Panc1 (cell line): ENCODE measurements at regions not wholly inside any gene's neighbourhood (a gene's known extent, or its start where the extent isn't known, plus 50 kb on each side); places are given as distances from the start of the nearest gene placed in this dataset.

Experiments
- ATAC-seq: fragments of 200-7000 bp; cut with Tn5 transposase; 2 replicates; pipeline ENCODE4 v1.9.1; 2020; ENCODE audit warnings: mild to moderate bottlenecking, moderate library complexity
- BruUV-seq: library from RNA; stranded (reverse); fragments of 400-500 nt; replicated peaks from 2 replicates; lab custom pipeline; 2021; lab: Mats Ljungman, UMichigan
- CTCF ChIA-PET: fragments of 300-600 bp; sonication (Branson Sonifier 250); formaldehyde crosslinking; loops from one replicate; lab custom pipeline; 2022; ENCODE audit warnings: antibody characterized with exemption; lab: Charles Lee
- POLR2A ChIA-PET: fragments of 300-600 bp; sonication (Branson Sonifier 250); formaldehyde crosslinking; loops from one replicate; lab custom pipeline; 2022; ENCODE audit warnings: antibody characterized with exemption; lab: Charles Lee
- DNase-seq: peaks from one replicate; pipeline ENCODE4 v3.0.0-alpha.2; 2010; ENCODE audit warnings: low read depth, low spot score
- H3K27ac ChIP-seq: 2 replicates; pipeline ENCODE4 v1.5.1; 2011; ENCODE audit warnings: mild to moderate bottlenecking, low read length, inconsistent platforms
- H3K27me3 ChIP-seq: fragments of 200-500 bp; sonication (Bioruptor generic); 2 replicates; pipeline ENCODE4 v1.6.0; 2014; ENCODE audit warnings: low read length, inconsistent platforms; ENCODE audit not compliant: control insufficient read depth, insufficient read depth
- H3K36me3 ChIP-seq: fragments of 200-500 bp; sonication (Bioruptor generic); 2 replicates; pipeline ENCODE4 v1.5.1; 2014; ENCODE audit warnings: inconsistent platforms, mild to moderate bottlenecking, low read length, moderate library complexity; ENCODE audit not compliant: control insufficient read depth, insufficient read depth
- H3K4me1 ChIP-seq: 2 replicates; pipeline ENCODE4 v1.5.1; 2011; ENCODE audit warnings: inconsistent platforms, mild to moderate bottlenecking, low read length, moderate library complexity; ENCODE audit not compliant: control insufficient read depth, insufficient read depth
- H3K4me3 ChIP-seq, 2 experiments: 2 replicates each; pipeline ENCODE4 v1.5.1; 2011 to 2012; ENCODE audit warnings: low read depth in 2 of 2, low read length in 2 of 2, mild to moderate bottlenecking in 2 of 2, inconsistent platforms in 1 of 2, moderate library complexity in 1 of 2
- H3K9me3 ChIP-seq: fragments of 200-500 bp; sonication (Bioruptor generic); 2 replicates; pipeline ENCODE4 v1.5.1; 2014; ENCODE audit warnings: low read depth, mild to moderate bottlenecking, inconsistent platforms, low read length, moderate library complexity; ENCODE audit not compliant: control insufficient read depth, insufficient read depth
- POLR2AphosphoS5 ChIP-seq: IDR thresholded peaks from 2 replicates; pipeline ENCODE4 v1.6.1; 2012; ENCODE audit warnings: mild to moderate bottlenecking, low read depth, low read length, moderate library complexity
- SIN3A ChIP-seq: IDR thresholded peaks from 2 replicates; pipeline ENCODE4 v1.6.1; 2012; ENCODE audit warnings: low read depth, mild to moderate bottlenecking, low read length, moderate library complexity, borderline replicate concordance; ENCODE audit not compliant: insufficient read depth
- TCF7L2 ChIP-seq: IDR thresholded peaks from 2 replicates; pipeline ENCODE4 v1.6.1; 2011; ENCODE audit warnings: mild to moderate bottlenecking, low read depth, low read length, inconsistent platforms
- in situ Hi-C: cut with HindIII; loops from 2 replicates; pipeline ENCODE4 v1.10.0; 2016; ENCODE audit warnings: low sequenced_read_pairs, low pct_unique_long_range_greater_than_20kb
- intact Hi-C: fragments of 100-400 bp; cut with micrococcal nuclease; formaldehyde crosslinking; loops from one replicate; pipeline ENCODE4 v1.10.0; 2022; ENCODE audit not compliant: unreplicated experiment
- TF ChIP-seq, protein P1 (sequence below), 2 experiments: IDR thresholded peaks; 2 replicates each; pipeline ENCODE4 v1.6.1; 2011 to 2012; ENCODE audit warnings: low read depth in 2 of 2, control low read depth in 1 of 2, low read length in 1 of 2, mild to moderate bottlenecking in 1 of 2, moderate library complexity in 1 of 2; ENCODE audit not compliant: insufficient read depth in 1 of 2
- TF ChIP-seq, protein P2 (sequence below): fragments of 450-650 bp; IDR thresholded peaks from 2 replicates; pipeline ENCODE4 v1.5.1; 2017; ENCODE audit warnings: mild to moderate bottlenecking

DNA sequence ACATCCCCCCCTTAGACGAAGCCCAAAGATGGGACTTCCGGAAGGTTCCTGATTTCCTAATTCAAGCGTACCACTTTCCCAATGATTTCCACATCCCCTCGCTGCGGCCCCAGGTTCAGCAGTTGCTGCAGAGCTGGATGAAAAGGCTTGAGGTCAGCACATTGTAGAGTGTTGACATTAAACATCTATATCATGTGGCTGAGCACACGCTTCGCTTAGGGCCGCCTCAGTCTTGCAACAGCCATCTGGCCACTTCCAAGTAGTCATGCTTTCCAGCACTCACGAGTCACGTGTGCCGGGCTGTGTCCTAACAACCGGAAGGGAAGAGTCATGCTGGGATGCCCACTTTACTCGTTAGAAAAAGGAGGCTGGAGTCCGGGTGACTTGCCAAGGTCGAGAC is 340.6 kb upstream of the IRX4 start:
- Histone ChIP-seq H3K9me3 (no peaks in the 10 kb centered on the region), H3K4me1 (no peaks in the 10 kb centered on the region), H3K27ac (no peak overlapping the region), H3K36me3 (no peaks in the 10 kb centered on the region), H3K4me3 (no peak overlapping the region), H3K27me3 (peaks cover 2% of the 10 kb centered on the region; the same call in 1 of the 2 replicates)
- TF ChIP-seq SIN3A (no peak), TCF7L2 (no peak), POLR2AphosphoS5 (no peak)
- TF ChIP-seq, protein P1, sequence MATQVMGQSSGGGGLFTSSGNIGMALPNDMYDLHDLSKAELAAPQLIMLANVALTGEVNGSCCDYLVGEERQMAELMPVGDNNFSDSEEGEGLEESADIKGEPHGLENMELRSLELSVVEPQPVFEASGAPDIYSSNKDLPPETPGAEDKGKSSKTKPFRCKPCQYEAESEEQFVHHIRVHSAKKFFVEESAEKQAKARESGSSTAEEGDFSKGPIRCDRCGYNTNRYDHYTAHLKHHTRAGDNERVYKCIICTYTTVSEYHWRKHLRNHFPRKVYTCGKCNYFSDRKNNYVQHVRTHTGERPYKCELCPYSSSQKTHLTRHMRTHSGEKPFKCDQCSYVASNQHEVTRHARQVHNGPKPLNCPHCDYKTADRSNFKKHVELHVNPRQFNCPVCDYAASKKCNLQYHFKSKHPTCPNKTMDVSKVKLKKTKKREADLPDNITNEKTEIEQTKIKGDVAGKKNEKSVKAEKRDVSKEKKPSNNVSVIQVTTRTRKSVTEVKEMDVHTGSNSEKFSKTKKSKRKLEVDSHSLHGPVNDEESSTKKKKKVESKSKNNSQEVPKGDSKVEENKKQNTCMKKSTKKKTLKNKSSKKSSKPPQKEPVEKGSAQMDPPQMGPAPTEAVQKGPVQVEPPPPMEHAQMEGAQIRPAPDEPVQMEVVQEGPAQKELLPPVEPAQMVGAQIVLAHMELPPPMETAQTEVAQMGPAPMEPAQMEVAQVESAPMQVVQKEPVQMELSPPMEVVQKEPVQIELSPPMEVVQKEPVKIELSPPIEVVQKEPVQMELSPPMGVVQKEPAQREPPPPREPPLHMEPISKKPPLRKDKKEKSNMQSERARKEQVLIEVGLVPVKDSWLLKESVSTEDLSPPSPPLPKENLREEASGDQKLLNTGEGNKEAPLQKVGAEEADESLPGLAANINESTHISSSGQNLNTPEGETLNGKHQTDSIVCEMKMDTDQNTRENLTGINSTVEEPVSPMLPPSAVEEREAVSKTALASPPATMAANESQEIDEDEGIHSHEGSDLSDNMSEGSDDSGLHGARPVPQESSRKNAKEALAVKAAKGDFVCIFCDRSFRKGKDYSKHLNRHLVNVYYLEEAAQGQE (IDR thresholded peaks at IDR 0.05; ENCODE audit: insufficient read depth in 1 of 2, low read depth in 2 of 2, low read length in 1 of 2) = no peak
- TF ChIP-seq, protein P2, sequence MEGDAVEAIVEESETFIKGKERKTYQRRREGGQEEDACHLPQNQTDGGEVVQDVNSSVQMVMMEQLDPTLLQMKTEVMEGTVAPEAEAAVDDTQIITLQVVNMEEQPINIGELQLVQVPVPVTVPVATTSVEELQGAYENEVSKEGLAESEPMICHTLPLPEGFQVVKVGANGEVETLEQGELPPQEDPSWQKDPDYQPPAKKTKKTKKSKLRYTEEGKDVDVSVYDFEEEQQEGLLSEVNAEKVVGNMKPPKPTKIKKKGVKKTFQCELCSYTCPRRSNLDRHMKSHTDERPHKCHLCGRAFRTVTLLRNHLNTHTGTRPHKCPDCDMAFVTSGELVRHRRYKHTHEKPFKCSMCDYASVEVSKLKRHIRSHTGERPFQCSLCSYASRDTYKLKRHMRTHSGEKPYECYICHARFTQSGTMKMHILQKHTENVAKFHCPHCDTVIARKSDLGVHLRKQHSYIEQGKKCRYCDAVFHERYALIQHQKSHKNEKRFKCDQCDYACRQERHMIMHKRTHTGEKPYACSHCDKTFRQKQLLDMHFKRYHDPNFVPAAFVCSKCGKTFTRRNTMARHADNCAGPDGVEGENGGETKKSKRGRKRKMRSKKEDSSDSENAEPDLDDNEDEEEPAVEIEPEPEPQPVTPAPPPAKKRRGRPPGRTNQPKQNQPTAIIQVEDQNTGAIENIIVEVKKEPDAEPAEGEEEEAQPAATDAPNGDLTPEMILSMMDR = no peak
- no peak for ATAC-seq
- CTCF ChIA-PET = no interaction called here
- no peak for DNase-seq
- POLR2A ChIA-PET = no interaction called here
- in situ Hi-C loops (no loop called here), intact Hi-C loops (no loop called here)
- no TSS peak for BruUV-seq

DNA sequence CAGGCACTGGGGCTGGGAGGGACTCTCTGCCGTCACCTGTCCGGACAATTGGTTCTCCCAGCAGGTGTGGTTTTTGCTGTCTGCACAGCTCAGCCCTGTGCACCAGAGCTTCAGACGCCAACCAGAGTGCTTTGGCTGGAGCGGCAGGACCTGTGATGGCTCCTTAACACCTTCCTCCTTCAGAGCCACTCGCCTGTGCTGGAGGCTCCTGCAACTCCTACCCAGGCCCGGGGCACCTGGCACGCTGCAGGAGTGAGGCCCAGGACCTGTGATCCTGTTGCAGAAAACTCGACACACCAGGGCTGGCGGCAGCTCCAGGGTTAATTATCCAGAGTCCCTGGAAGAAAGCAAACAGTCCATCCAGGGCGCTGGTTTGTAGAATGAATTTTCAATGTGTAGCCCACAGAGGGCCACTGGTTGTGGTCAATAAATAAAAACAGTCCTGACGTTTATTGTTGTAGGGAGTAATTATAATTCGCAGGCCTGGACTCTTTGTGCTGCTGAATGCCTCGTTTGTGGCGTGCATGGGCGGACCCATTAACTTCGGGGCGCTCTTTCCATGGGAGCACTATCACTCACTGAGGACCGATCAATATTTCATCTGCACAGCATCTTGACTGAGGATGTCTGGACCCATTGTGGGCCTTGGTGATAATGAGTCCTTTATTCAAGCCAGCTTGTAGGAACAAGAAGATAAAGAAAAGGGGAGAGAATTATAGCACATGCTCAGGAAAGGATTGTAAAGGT is 339.7 kb upstream of the IRX4 start:
- ChIA-PET POLR2A (no interaction called here), CTCF (no interaction called here)
- Histone ChIP-seq H3K9me3 (no peaks in the 10 kb centered on the region), H3K27me3 (peaks cover 4% of the 10 kb centered on the region; the same call in 1 of the 2 replicates), H3K36me3 (no peaks in the 10 kb centered on the region), H3K4me1 (no peaks in the 10 kb centered on the region), H3K27ac (no peak overlapping the region), H3K4me3 (no peak overlapping the region)
- in situ Hi-C loops (no loop called here), intact Hi-C loops (no loop called here)
- DNase-seq (no peak), ATAC-seq (no peak)
- BruUV-seq = no TSS peak
- no peak for TF ChIP-seq SIN3A

DNA sequence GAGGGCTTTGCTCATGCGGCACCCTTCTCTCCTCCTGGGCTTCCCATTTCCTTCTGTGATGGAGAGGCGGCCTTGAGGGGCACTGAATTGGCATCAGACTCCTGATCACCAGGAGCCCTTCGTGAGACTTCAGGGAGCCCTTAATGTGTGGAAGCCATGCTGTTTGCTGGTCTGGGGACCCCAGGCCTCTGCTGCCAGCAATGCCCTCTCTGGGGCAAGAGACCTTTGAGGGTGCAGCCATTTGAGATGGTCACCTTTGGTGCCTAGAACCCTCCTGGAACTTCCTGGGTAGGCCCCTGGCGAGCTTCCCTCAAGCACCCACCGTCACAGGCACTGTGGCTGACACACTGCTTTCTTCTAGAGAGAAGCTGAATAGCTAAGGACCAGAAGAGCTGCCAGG is 338.7 kb upstream of the IRX4 start:
- no peaks in the 10 kb centered on the region for H3K9me3 ChIP-seq
- ChIA-PET CTCF (no interaction called here), POLR2A (no interaction called here)
- no TSS peak for BruUV-seq
- no peak overlapping the region for H3K4me3 ChIP-seq
- H3K27ac ChIP-seq = no peak overlapping the region
- no peak for TF ChIP-seq POLR2AphosphoS5
- TF ChIP-seq TCF7L2 = no peak
- TF ChIP-seq, protein P1 (IDR thresholded peaks at IDR 0.05; ENCODE audit: insufficient read depth in 1 of 2, low read depth in 2 of 2, low read length in 1 of 2) = no peak
- no peak for TF ChIP-seq SIN3A
- TF ChIP-seq, protein P2 = no peak
- no peaks in the 10 kb centered on the region for H3K4me1 ChIP-seq
- H3K27me3 ChIP-seq = peaks cover 4% of the 10 kb centered on the region; the same call in 1 of the 2 replicates
- H3K36me3 ChIP-seq = no peaks in the 10 kb centered on the region
- intact Hi-C loops (no loop called here), in situ Hi-C loops (no loop called here)
- ATAC-seq (no peak), DNase-seq (no peak)
